MM.1S (cell line): ENCODE measurements at regions not wholly inside any gene's neighbourhood (a gene's known extent, or its start where the extent isn't known, plus 50 kb on each side); places are given as distances from the start of the nearest gene placed in this dataset.

Experiments used
- DNase-seq: peaks from one replicate; pipeline ENCODE4 v3.0.0-alpha.2; 2015
- H2AFZ ChIP-seq: fragments of 300-600 bp; sonication (generic); 2 replicates; pipeline ENCODE4 v1.6.0; 2016; ENCODE audit warnings: antibody characterized with exemption, low read length
- H3F3A ChIP-seq: fragments of 300-600 bp; sonication (generic); 2 replicates; pipeline ENCODE4 v1.6.1; 2016; ENCODE audit warnings: mild to moderate bottlenecking, antibody characterized with exemption, low read length, moderate library complexity, mixed read lengths; ENCODE audit not compliant: insufficient read depth
- H3K27ac ChIP-seq: fragments of 300-600 bp; sonication (generic); 2 replicates; pipeline ENCODE4 v1.5.1; 2016; ENCODE audit warnings: mild to moderate bottlenecking, low read length
- H3K27me3 ChIP-seq: fragments of 300-600 bp; sonication (generic); replicated peaks from 2 replicates; pipeline ENCODE4 v1.6.0; 2016; ENCODE audit warnings: low read length; ENCODE audit not compliant: insufficient read depth
- H3K36me3 ChIP-seq: fragments of 300-600 bp; sonication (generic); replicated peaks from 2 replicates; pipeline ENCODE4 v1.6.1; 2016; ENCODE audit warnings: mild to moderate bottlenecking, low read length, mixed read lengths; ENCODE audit not compliant: insufficient read depth
- H3K4me1 ChIP-seq: fragments of 300-600 bp; sonication (generic); 2 replicates; pipeline ENCODE4 v1.6.1; 2016; ENCODE audit warnings: low read length, mixed read lengths
- H3K4me2 ChIP-seq: fragments of 300-600 bp; sonication (generic); 2 replicates; pipeline ENCODE4 v1.6.0; 2016; ENCODE audit warnings: low read depth, low read length
- H3K4me3 ChIP-seq: fragments of 300-600 bp; sonication (generic); 2 replicates; pipeline ENCODE4 v1.5.1; 2016; ENCODE audit warnings: low read length, mixed read lengths
- H3K79me2 ChIP-seq: fragments of 300-600 bp; sonication (generic); 2 replicates; pipeline ENCODE4 v1.6.1; 2016; ENCODE audit warnings: mixed run types, low read length, mixed read lengths
- H3K9ac ChIP-seq: fragments of 300-600 bp; sonication (generic); 2 replicates; pipeline ENCODE4 v1.6.1; 2016; ENCODE audit warnings: low read length, mixed read lengths
- H3K9me2 ChIP-seq: fragments of 300-600 bp; sonication (generic); replicated peaks from 2 replicates; pipeline ENCODE4 v1.6.1; 2016; ENCODE audit warnings: mild to moderate bottlenecking, low read length, mixed read lengths; ENCODE audit not compliant: insufficient read depth
- H3K9me3 ChIP-seq: fragments of 300-600 bp; sonication (generic); replicated peaks from 2 replicates; pipeline ENCODE4 v1.6.1; 2016; ENCODE audit warnings: mild to moderate bottlenecking, low read length, mixed read lengths; ENCODE audit not compliant: insufficient read depth
- H4K20me1 ChIP-seq: fragments of 300-600 bp; sonication (generic); 2 replicates; pipeline ENCODE4 v1.6.1; 2016; ENCODE audit warnings: mild to moderate bottlenecking, low read length, moderate library complexity, mixed read lengths; ENCODE audit not compliant: insufficient read depth
- EZH2 ChIP-seq: fragments of 300-600 bp; sonication (generic); optimal IDR thresholded peaks from 2 replicates; pipeline ENCODE3; 2017; ENCODE audit warnings: low read depth, mild to moderate bottlenecking, antibody characterized with exemption, low read length, mixed read lengths
- EZH2phosphoT487 ChIP-seq: fragments of 300-600 bp; sonication (generic); IDR thresholded peaks from 2 replicates; pipeline ENCODE4 v1.6.1; 2018; ENCODE audit warnings: antibody characterized with exemption, low read length
- TF ChIP-seq, protein P1 (sequence below): fragments of 300-600 bp; sonication (generic); IDR thresholded peaks from 2 replicates; pipeline ENCODE4 v1.5.1; 2016; ENCODE audit warnings: antibody characterized with exemption, low read length, mixed read lengths

- DNase-seq, result no peak
- Histone ChIP-seq H3K27me3 (no peaks in the 10 kb centered on the region), H2AFZ (no peak overlapping the region), H4K20me1 (no peaks in the 10 kb centered on the region), H3K4me1 (peaks cover 6% of the 10 kb centered on the region; the same call in 1 of the 2 replicates), H3F3A (no peaks in the 10 kb centered on the region), H3K27ac (no peak overlapping the region), H3K9me3 (no peaks in the 10 kb centered on the region), H3K79me2 (no peaks in the 10 kb centered on the region), H3K9me2 (no peaks in the 10 kb centered on the region), H3K4me2 (no peak overlapping the region), H3K4me3 (no peak overlapping the region), H3K36me3 (no peaks in the 10 kb centered on the region), H3K9ac (no peak overlapping the region)
- TF ChIP-seq, protein P1, sequence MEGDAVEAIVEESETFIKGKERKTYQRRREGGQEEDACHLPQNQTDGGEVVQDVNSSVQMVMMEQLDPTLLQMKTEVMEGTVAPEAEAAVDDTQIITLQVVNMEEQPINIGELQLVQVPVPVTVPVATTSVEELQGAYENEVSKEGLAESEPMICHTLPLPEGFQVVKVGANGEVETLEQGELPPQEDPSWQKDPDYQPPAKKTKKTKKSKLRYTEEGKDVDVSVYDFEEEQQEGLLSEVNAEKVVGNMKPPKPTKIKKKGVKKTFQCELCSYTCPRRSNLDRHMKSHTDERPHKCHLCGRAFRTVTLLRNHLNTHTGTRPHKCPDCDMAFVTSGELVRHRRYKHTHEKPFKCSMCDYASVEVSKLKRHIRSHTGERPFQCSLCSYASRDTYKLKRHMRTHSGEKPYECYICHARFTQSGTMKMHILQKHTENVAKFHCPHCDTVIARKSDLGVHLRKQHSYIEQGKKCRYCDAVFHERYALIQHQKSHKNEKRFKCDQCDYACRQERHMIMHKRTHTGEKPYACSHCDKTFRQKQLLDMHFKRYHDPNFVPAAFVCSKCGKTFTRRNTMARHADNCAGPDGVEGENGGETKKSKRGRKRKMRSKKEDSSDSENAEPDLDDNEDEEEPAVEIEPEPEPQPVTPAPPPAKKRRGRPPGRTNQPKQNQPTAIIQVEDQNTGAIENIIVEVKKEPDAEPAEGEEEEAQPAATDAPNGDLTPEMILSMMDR, result no peak
- TF ChIP-seq EZH2, result no peak
- TF ChIP-seq EZH2phosphoT487, result no peak
These were observed 222.5 kb upstream of the PRICKLE1 start for GRCh38 chr12:42812086-42812485.

DNA sequence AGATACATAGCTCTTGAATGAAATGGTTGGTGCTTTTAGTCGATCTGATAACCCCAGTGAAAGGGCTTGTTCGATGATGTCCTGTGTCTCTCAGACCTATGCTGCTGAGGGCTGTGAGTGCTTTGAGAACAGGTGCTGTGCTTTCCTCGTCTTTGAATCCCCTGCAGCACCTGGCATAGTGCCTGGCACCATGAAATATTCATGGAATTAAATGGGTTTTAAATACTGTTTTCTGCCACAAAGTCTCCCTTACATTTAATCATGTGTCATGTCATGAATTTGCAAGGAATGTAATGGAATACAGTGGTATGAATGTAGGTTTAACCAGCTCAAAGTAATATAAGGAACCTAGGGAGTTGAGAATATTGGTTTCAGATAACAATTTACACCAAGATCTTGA lies 220.5 kb upstream of the PRICKLE1 start:
- H4K20me1 ChIP-seq, result no peaks in the 10 kb centered on the region
- H3K27ac ChIP-seq, result no peak overlapping the region
- TF ChIP-seq EZH2, result no peak
- TF ChIP-seq EZH2phosphoT487, result no peak
- TF ChIP-seq, protein P1, result no peak
- no peak overlapping the region for H3K4me2 ChIP-seq
- no peaks in the 10 kb centered on the region for H3K9me2 ChIP-seq
- no peak overlapping the region for H3K9ac ChIP-seq
- DNase-seq, result no peak
- H3K36me3 ChIP-seq, result no peaks in the 10 kb centered on the region
- H3K79me2 ChIP-seq, result no peaks in the 10 kb centered on the region
- H2AFZ ChIP-seq, result no peak overlapping the region
- no peak overlapping the region for H3K4me3 ChIP-seq
- no peaks in the 10 kb centered on the region for H3F3A ChIP-seq
- H3K4me1 ChIP-seq, result peaks cover 3% of the 10 kb centered on the region; the same call in 1 of the 2 replicates
- H3K27me3 ChIP-seq, result no peaks in the 10 kb centered on the region
- no peaks in the 10 kb centered on the region for H3K9me3 ChIP-seq

DNA sequence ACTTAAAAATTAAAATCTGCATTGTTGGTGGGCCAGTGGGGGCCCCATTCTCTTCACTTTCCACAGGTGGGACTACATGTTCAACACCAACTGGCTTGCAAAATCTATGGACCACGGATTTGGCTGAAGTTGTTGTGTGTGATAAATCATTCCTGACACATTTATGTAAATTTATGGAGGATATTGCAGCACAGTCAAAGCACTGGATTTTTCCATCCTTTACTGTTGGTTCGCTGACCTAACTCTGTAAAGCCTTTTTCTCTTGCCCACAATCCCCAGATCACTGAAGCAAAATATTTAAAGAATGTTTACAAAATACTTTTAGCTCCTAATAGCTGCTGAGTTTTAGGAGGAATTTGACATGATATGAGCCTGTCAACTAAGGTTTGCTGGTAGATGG lies 219.7 kb upstream of the PRICKLE1 start:
- TF ChIP-seq, protein P1, result no peak
- TF ChIP-seq EZH2phosphoT487, result no peak
- TF ChIP-seq EZH2, result no peak
- H3K27ac ChIP-seq, result no peak overlapping the region
- H3K27me3 ChIP-seq, result no peaks in the 10 kb centered on the region
- no peaks in the 10 kb centered on the region for H3K36me3 ChIP-seq
- H4K20me1 ChIP-seq, result no peaks in the 10 kb centered on the region
- H3K4me2 ChIP-seq, result no peak overlapping the region
- H3K9ac ChIP-seq, result no peak overlapping the region
- no peaks in the 10 kb centered on the region for H3K9me2 ChIP-seq
- no peaks in the 10 kb centered on the region for H3F3A ChIP-seq
- no peak overlapping the region for H2AFZ ChIP-seq
- H3K9me3 ChIP-seq, result no peaks in the 10 kb centered on the region
- DNase-seq, result no peak
- no peaks in the 10 kb centered on the region for H3K79me2 ChIP-seq
- no peak overlapping the region for H3K4me3 ChIP-seq
- no peaks in the 10 kb centered on the region for H3K4me1 ChIP-seq
